OCI-LY3 (cell line): ENCODE measurements at regions not wholly inside any gene's neighbourhood (a gene's known extent, or its start where the extent isn't known, plus 50 kb on each side); places are given as distances from the start of the nearest gene placed in this dataset.
"Not testable (repeated sequence)": the region's sequence is repeated elsewhere in the genome, so short reads cannot be mapped to it uniquely, and the experiment has no call there.

ENCODE experiments used
- H2AFZ ChIP-seq: fragments of 200-600, 300-600 bp; shearing (Covaris generic); 2 replicates; pipeline ENCODE4 v1.6.0; 2014; ENCODE audit warnings: antibody characterized with exemption, low read depth, low read length
- H3K27ac ChIP-seq: fragments of 200-600, 300-600 bp; sonication (generic); 2 replicates; pipeline ENCODE4 v1.5.1; 2014; ENCODE audit warnings: mild to moderate bottlenecking, low read length, moderate library complexity, mixed read lengths
- H3K27me3 ChIP-seq: fragments of 200-600, 300-600 bp; sonication (generic); 2 replicates; pipeline ENCODE4 v1.6.1; 2014; ENCODE audit warnings: low read depth, low read length, mixed read lengths
- H3K36me3 ChIP-seq: fragments of 200-600, 300-600 bp; sonication (generic); replicated peaks from 2 replicates; pipeline ENCODE3; 2014; ENCODE audit warnings: low read depth, low read length, mixed read lengths
- H3K4me1 ChIP-seq: fragments of 300-600, 200-600 bp; sonication (generic); 2 replicates; pipeline ENCODE4 v1.6.1; 2014; ENCODE audit warnings: low read length, mixed read lengths
- H3K4me2 ChIP-seq: fragments of 200-600, 300-600 bp; sonication (generic); 2 replicates; pipeline ENCODE4 v1.6.1; 2014; ENCODE audit warnings: low read length, mixed read lengths
- H3K4me3 ChIP-seq: fragments of 300-600, 200-600 bp; sonication (generic); 2 replicates; pipeline ENCODE4 v1.5.1; 2014; ENCODE audit warnings: antibody characterized with exemption, mild to moderate bottlenecking, low read length, moderate library complexity
- H3K79me2 ChIP-seq: fragments of 300-600, 200-600 bp; shearing (Covaris generic); 2 replicates; pipeline ENCODE4 v1.6.1; 2014; ENCODE audit warnings: mild to moderate bottlenecking, low read length, mixed read lengths
- H3K9ac ChIP-seq: fragments of 300-600, 200-600 bp; shearing (Covaris generic); 2 replicates; pipeline ENCODE4 v1.6.0; 2014; ENCODE audit warnings: mild to moderate bottlenecking, low read length, moderate library complexity
- H3K9me3 ChIP-seq: fragments of 200-600, 300-600 bp; shearing (Covaris generic); 2 replicates; pipeline ENCODE4 v1.6.1; 2014; ENCODE audit warnings: low read length, mixed read lengths; ENCODE audit not compliant: insufficient read depth
- H4K20me1 ChIP-seq: fragments of 200-600, 300-600 bp; sonication (generic); 2 replicates; pipeline ENCODE4 v1.6.1; 2016; ENCODE audit warnings: low read length, mixed read lengths; ENCODE audit not compliant: insufficient read depth
- CTCF ChIP-seq: fragments of 200-600, 300-600 bp; sonication (generic); IDR thresholded peaks from 2 replicates; pipeline ENCODE4 v1.5.1; 2014; ENCODE audit warnings: antibody characterized with exemption, low read length, low read depth
- EZH2phosphoT487 ChIP-seq: fragments of 200-600 bp; shearing (Covaris generic); IDR thresholded peaks from 2 replicates; pipeline ENCODE4 v1.6.1; 2018; ENCODE audit warnings: antibody characterized with exemption, mixed run types, low read depth

GRCh38 chr12:25800101-25800500 lies 158.4 kb upstream of the RASSF8 start:
- H2AFZ ChIP-seq, result no peak overlapping the region

GRCh38 chr12:25801734-25802133 lies 156.7 kb upstream of the RASSF8 start:
- Histone ChIP-seq H3K9me3 (no peaks in the 10 kb centered on the region), H3K27me3 (no peaks in the 10 kb centered on the region), H3K27ac (no peak overlapping the region), H3K4me3 (no peak overlapping the region), H4K20me1 (no peaks in the 10 kb centered on the region), H3K4me1 (peaks cover 7% of the 10 kb centered on the region), H2AFZ (no peak overlapping the region), H3K4me2 (no peak overlapping the region), H3K36me3 (no peaks in the 10 kb centered on the region), H3K9ac (no peak overlapping the region), H3K79me2 (no peaks in the 10 kb centered on the region)
- no peak for TF ChIP-seq EZH2phosphoT487
- TF ChIP-seq CTCF, result no peak

More at GRCh38 chr12:25800101-25800500, 158.4 kb upstream of the RASSF8 start:
- Histone ChIP-seq H3K27me3 (no peaks in the 10 kb centered on the region), H4K20me1 (no peaks in the 10 kb centered on the region), H3K9me3 (no peaks in the 10 kb centered on the region), H3K36me3 (no peaks in the 10 kb centered on the region), H3K4me2 (no peak overlapping the region), H3K4me1 (no peaks in the 10 kb centered on the region), H3K9ac (no peak overlapping the region), H3K4me3 (no peak overlapping the region), H3K79me2 (no peaks in the 10 kb centered on the region), H3K27ac (no peak overlapping the region)
- no peak for TF ChIP-seq CTCF
- TF ChIP-seq EZH2phosphoT487, result no peak

- Histone ChIP-seq H3K9me3 (no peaks in the 10 kb centered on the region), H3K27me3 (no peaks in the 10 kb centered on the region), H3K79me2 (no peaks in the 10 kb centered on the region), H3K27ac (no peak overlapping the region), H2AFZ (no peak overlapping the region), H4K20me1 (no peaks in the 10 kb centered on the region), H3K9ac (no peak overlapping the region), H3K4me1 (peaks cover 11% of the 10 kb centered on the region), H3K4me3 (no peak overlapping the region), H3K36me3 (no peaks in the 10 kb centered on the region), H3K4me2 (no peak overlapping the region)
- TF ChIP-seq CTCF, result no peak
- no peak for TF ChIP-seq EZH2phosphoT487
These were observed 156.3 kb upstream of the RASSF8 start for GRCh38 chr12:25802143-25802542.

- H4K20me1 ChIP-seq, H3K27me3 ChIP-seq, H3K27ac ChIP-seq, H3K36me3 ChIP-seq, H3K9ac ChIP-seq, H3K4me3 ChIP-seq, H3K79me2 ChIP-seq, H3K9me3 ChIP-seq, H2AFZ ChIP-seq, H3K4me2 ChIP-seq: not testable (repeated sequence)
- peaks cover 20% of the 10 kb centered on the region for H3K4me1 ChIP-seq
These were observed 155.3 kb upstream of the RASSF8 start for GRCh38 chr12:25803029-25803664.

- not testable (repeated sequence) for H3K27me3 ChIP-seq, H3K36me3 ChIP-seq, H3K79me2 ChIP-seq, H4K20me1 ChIP-seq, H3K9me3 ChIP-seq, H2AFZ ChIP-seq, H3K4me2 ChIP-seq, H3K27ac ChIP-seq, H3K4me3 ChIP-seq, H3K9ac ChIP-seq
- peaks cover 22% of the 10 kb centered on the region for H3K4me1 ChIP-seq
These were observed 154.2 kb upstream of the RASSF8 start for GRCh38 chr12:25804286-25804685.
